ENCODE measurements at regions not wholly inside any gene's neighbourhood (a gene's known extent, or its start where the extent isn't known, plus 50 kb on each side); places are given as distances from the start of the nearest gene placed in this dataset.

DNA sequence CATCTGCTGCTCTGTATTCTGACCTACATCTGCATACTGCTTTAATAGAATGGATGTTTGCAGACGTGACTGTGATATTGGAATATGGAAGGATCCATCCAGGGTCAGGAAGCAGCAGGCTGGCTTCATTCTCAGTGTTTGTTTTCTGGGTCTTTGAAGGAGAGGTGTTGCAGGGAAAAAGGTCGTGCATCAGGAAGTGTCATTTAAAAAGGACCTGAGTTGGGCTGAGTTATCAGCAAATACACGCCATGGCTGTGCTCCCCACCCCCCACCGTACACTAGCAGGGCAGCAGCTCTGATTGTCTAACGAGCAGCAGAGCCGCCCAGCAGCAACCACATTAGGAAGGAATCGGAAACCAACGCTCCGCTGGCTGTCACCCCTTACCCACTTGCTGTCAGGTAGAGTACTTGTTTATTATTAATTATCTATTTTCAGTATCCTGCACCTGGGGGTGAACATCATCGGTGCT is 63.1 kb upstream of the STEAP1B start:
- no peak for DNase-seq (ENCODE audit: low spot score)

DNA sequence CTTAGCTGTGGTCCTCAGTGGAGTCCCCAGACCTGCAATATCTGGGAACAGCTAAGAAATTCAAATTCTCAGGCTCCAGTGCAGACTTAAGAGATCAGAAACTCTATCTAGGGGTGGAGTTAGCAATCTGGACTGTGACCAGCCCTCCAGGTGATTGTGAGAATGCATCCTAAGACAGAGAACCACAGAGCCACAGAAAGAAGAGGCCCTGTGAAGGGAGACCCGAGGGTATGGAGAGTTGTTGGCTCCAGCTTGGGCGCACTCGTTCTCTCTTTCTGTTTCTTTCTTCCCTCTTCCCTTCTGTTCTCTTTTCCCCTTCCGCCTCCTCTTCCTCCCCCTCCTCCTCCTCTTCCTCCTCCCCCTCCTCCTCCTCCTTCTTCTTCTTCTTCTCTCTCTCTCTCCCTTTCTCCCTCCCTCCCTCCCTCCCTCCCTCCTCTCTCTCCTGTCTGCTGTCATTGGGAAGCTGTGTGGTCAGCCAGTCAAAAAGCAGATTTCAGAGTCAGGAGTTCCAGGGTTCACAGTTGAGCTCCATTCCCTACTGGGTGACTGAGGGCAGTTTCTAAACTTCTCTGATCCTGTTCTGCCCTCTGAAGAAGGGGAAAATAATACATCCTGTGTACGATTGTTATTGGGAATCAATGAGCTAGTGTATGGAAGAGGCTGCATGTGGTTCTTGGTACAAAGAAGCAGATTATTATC is 62.1 kb upstream of the STEAP1B start:
- DNase-seq (ENCODE audit: low spot score) = peak; percentile 42

DNA sequence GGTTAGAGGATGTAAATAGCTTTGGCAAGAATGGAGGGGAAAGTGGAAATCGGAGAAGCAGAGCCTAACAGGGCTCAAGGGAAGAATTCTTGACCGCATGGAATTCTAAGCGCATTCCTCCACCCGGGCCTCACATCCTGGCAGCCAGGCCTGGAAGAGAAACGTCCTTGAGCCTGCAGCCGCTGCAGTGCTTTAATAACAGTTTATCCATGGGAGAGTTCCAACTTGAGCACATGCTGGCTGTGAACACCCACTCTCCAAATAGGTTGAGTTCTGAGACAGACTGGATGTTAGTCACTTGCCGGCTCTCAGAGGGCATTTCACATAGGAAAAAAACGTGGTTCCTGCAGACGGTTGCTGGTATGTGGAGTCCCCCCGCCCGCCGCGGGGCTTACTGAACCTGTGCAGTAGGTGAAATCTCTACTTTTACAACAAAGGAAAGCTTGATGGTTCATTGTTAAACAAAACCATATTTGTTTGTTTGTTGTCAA is 61.4 kb upstream of the STEAP1B start:
- peak; percentile 98 for DNase-seq (ENCODE audit: low spot score)

DNA sequence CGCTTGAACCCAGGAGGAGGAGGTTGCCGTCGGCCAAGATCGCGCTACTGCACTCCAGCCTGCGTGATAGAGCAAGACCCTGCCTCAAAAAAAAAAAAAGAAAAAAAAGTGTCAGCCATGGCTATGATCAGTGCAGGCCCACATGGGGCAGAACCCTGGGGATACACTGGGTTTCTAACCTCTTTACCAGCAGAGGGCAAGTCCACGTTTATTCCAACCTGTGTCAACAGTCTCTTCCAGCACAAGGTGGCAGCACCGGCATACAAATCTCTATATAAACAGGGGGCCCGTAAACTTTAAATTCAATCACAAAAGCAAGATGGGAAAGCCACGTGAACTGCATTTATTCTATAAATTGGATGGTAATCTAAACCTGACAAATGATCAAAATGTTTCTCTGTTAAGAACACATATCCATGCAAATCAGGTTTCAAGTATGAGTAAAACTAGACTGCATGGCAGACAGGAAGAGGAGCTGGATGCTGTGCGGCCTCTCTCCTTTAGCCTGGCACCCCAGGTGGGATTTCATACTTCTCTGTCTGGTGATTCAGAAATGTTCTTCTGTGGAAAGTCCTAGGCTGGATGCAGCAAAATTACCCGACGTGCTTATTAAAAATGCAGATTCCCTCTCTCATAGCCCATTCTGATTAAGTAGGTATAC is 60.0 kb upstream of the STEAP1B start:
- peak; percentile 79 for DNase-seq (ENCODE audit: low spot score)

DNA sequence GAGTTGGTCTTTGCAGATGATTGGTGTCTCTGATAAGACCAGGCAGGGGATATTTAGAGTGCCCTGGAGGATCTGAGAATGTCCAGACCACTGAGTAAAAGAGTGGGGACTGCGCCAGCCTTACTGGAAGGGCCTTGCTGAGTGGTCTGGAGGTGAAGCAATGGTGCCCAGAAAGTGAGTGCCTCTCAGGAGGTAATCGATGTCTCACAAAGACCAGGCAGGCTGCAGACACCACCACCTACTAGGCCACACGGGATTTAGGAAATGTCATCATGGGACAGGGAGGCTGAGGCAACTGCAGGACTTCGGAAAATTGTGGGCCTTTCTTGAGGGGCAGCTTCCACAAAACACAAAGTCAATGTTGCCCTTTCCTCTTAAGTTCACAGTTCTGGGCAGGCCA is 57.2 kb upstream of the STEAP1B start:
- DNase-seq (ENCODE audit: low spot score) = no peak

DNA sequence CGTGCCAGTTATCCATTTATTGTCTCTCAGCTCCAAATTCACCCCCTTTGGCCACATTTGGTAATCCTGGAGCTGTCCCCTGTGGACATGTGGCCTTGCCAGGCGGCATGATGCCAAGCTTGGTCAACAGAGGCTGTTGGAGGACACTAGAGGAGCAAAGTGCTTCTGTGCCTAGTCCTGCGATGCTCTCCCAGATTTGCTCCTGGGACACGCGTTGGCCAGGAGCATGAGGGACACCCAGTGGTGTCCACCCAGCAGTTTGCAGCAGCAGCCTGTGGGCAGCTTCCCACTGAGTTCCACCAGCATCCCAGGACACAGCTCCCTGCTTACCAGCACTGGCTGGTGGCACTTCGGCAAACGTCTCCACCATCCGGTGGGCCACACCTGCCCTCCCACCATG is 55.5 kb upstream of the STEAP1B start:
- DNase-seq (ENCODE audit: low spot score) = no peak

DNA sequence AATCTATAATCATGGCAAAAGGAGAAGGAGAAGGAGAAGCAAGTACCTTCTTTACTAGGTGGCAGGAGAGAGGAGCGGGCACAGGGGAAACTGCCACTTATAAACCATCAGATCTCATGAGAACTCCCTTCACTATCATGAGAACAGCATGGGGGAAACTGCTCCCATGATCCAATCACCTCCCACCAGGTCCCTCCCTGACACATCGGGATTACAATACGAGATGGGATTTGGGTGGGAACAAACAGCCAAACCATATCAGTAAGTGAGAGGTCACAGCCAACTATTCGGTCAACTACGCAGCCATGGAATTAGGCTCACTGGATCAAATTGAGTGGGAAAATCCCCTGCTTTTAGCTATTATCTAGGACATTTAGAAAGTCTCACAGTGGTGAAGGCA is 54.2 kb upstream of the STEAP1B start:
- DNase-seq (ENCODE audit: low spot score) = no peak

DNA sequence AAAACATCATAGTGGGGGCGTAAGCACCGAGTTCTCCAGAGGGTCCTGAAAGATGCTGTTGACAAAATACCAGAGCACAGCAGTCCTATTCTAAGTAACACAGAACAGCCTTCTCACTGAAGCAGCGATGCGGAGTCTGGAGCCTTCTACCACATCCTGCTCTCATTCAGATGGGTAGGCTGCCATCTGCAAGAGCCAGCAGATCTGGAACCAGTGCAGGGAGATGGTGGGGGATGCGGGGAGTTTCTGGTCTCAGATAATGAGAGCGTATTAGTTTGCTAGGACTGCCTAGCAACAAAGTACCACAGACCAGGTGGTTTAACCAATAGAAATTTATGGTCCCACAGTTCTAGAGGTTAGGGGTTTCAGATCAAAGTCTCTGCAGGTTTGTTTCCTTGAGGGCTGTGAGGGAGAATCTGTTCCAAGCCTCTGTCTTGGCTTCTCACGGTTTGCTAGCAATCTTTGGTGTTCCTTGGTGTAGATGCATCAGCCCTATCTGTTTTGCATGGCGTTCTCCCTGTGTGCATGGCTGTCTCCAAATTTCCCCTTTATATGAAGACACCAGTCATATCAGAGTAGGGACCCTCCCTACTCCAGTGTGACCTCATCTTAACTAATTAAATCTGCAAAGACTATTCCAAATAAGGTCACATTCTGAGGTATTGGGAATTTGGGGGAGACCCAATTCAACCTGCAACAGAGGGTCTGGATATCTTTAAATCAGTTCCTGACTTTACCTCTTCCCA is 52.0 kb upstream of the STEAP1B start:
- no peak for DNase-seq (ENCODE audit: low spot score)

DNA sequence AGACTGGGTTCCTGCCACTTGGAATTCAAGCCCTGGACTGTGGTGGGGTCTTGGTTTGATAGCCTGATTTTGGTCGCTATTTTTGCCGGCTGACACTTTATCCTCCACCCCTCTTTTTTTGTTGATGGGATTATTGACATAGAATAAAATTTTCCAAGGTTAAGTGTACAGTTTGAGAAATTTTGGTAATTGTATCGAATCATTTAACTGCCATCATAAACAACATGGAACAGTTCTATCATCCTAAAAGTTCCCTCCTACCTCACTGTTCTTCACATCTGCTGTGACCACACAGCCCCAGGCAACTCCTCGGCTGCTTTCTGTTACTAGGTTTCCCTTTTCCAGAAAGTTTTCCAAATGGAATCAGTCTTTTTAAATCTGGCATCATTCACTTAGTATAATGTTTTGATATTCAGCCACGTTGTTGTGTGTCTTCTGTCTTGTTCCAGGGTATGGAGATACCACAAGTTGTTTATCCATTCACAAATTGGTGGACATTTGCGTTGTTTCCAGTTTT is 50.6 kb upstream of the STEAP1B start:
- DNase-seq (ENCODE audit: low spot score) = no peak

DNA sequence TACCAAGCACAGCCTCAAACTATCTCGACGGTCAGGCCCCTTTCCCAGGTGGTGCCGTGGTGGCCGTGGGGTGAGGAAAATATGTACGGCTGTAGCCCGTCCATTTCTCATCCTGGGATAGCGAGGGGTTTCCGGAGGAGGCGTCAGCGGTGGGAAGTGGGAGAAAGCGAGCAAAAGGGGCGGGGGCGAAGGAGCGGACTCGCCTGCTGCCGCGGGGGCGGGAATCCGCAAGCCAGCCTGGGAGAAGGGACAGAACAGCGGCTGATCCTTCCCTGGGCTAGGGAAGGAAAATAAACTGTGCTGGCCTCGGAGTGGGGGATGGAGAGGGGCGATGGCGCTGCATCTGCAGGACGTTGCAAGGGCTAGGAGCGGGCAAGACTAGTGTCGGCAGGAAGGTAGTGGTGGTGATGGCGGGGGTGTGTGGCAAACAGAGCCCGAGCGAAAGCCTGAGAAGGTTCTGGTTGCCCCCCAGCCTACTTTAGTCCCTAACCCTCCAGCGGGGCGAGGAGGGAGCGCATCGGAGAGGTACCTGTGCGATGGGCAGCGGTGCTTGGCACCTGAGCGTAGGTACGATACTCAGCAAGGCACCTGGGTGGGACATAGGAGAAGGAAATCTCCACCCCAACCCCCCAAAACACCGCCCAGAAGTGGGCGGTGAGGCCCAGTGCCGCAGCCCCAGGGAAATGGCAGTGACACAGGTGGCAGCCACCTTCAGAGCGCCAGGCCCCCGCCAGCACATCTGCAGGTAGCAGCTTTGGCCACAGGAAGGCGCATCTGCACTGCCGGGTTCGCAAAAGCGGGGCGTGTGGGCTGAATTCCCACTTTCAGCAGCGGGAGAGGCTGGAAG is 49.9 kb upstream of the STEAP1B start:
- no peak for DNase-seq (ENCODE audit: low spot score)
